Mesenteric fat pad (tissue), 1 donor: ENCODE measurements at regions not wholly inside any gene's neighbourhood (a gene's known extent, or its start where the extent isn't known, plus 50 kb on each side); places are given as distances from the start of the nearest gene placed in this dataset.
"Not testable (repeated sequence)": the region's sequence is repeated elsewhere in the genome, so short reads cannot be mapped to it uniquely, and the experiment has no call there.

Source experiments
- DNase-seq: peaks from one replicate; pipeline ENCODE4 v3.0.0-alpha.2; 2020; ENCODE audit warnings: low spot score
- donor health status: DM: yes; HTN: yes; CAD: no.

GRCh38 chr22:11561744-11562143, 3966.2 kb upstream of the OR11H1 start:
- DNase-seq: not testable (repeated sequence)

- not testable (repeated sequence) for DNase-seq
These were observed 3959.0 kb upstream of the OR11H1 start for GRCh38 chr22:11568837-11569563.

- DNase-seq: not testable (repeated sequence)
These were observed 3958.4 kb upstream of the OR11H1 start for GRCh38 chr22:11569564-11569940.

GRCh38 chr22:11573154-11573553, 3954.8 kb upstream of the OR11H1 start:
- not testable (repeated sequence) for DNase-seq

GRCh38 chr22:11574231-11574630, 3953.8 kb upstream of the OR11H1 start:
- DNase-seq: not testable (repeated sequence)

GRCh38 chr22:11574659-11575058, 3953.3 kb upstream of the OR11H1 start:
- DNase-seq: not testable (repeated sequence)

GRCh38 chr22:11576740-11577139, 3951.3 kb upstream of the OR11H1 start:
- not testable (repeated sequence) for DNase-seq

- DNase-seq: not testable (repeated sequence)
These were observed 3949.9 kb upstream of the OR11H1 start for GRCh38 chr22:11578115-11578514.

GRCh38 chr22:11578551-11578950, 3949.4 kb upstream of the OR11H1 start:
- DNase-seq: not testable (repeated sequence)

- not testable (repeated sequence) for DNase-seq
These were observed 3945.9 kb upstream of the OR11H1 start for GRCh38 chr22:11582048-11582447.

GRCh38 chr22:11584231-11584630, 3943.8 kb upstream of the OR11H1 start:
- DNase-seq: not testable (repeated sequence)

GRCh38 chr22:11594552-11594951, 3933.4 kb upstream of the OR11H1 start:
- DNase-seq: not testable (repeated sequence)

- not testable (repeated sequence) for DNase-seq
These were observed 3930.2 kb upstream of the OR11H1 start for GRCh38 chr22:11597666-11598358.

- peak; percentile 91 for DNase-seq
These were observed 3929.2 kb upstream of the OR11H1 start for GRCh38 chr22:11598492-11599440.

- DNase-seq: not testable (repeated sequence)
These were observed 3928.5 kb upstream of the OR11H1 start for GRCh38 chr22:11599456-11599855.

GRCh38 chr22:11600161-11600560, 3927.8 kb upstream of the OR11H1 start:
- DNase-seq: peak; percentile 89

GRCh38 chr22:11600896-11601890, 3926.8 kb upstream of the OR11H1 start:
- peak; percentile 90 for DNase-seq

GRCh38 chr22:11604635-11605395, 3923.2 kb upstream of the OR11H1 start:
- DNase-seq: not testable (repeated sequence)

- DNase-seq: peak; percentile 89
These were observed 3922.5 kb upstream of the OR11H1 start for GRCh38 chr22:11605468-11605981.
